ENCODE measurements at regions not wholly inside any gene's neighbourhood (a gene's known extent, or its start where the extent isn't known, plus 50 kb on each side); places are given as distances from the start of the nearest gene placed in this dataset.

DNA sequence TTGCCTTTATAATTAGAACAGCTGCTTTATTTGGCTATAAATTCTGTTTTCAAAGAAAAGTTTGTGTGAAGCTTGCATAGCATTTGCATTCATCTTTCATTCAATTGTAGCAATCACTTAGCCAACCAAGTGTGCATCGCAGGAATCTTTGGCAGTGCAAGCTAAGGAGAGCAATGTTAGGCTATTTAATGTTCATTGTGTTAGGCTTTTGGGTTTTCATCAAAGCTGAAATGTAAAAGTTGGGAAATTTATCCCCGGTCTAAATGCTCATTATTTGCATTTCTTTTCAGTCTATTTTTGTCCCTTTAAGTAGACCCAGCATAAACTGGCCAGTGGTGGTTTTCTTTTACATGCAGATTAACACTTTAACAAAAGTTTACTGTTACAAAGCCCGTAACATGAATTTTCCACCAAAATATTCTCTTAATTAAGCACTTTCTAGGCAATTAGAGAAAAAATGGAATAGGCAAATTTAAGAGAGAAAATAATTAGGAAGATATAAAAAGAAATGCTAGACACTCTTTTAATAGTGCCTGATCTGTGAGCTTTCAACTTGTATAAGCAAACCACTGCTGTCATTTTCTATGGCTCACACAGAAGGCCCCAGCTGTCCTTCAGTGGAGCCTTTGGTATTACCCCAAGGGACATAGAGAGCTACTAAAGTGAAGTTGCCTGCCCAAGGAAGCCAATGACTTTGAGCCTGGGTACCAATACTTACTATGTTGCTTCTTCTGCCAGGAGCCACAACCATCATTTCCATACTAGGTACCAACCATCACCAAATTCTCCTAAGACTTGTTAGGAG is 898.9 kb upstream of the SEL1L start:
- TF ChIP-seq, protein P1, sequence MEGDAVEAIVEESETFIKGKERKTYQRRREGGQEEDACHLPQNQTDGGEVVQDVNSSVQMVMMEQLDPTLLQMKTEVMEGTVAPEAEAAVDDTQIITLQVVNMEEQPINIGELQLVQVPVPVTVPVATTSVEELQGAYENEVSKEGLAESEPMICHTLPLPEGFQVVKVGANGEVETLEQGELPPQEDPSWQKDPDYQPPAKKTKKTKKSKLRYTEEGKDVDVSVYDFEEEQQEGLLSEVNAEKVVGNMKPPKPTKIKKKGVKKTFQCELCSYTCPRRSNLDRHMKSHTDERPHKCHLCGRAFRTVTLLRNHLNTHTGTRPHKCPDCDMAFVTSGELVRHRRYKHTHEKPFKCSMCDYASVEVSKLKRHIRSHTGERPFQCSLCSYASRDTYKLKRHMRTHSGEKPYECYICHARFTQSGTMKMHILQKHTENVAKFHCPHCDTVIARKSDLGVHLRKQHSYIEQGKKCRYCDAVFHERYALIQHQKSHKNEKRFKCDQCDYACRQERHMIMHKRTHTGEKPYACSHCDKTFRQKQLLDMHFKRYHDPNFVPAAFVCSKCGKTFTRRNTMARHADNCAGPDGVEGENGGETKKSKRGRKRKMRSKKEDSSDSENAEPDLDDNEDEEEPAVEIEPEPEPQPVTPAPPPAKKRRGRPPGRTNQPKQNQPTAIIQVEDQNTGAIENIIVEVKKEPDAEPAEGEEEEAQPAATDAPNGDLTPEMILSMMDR (IDR thresholded peaks at IDR 0.05), result no peak
- TF ChIP-seq POLR2A (IDR thresholded peaks at IDR 0.05), result no peak
- no peak for TF ChIP-seq POLR2AphosphoS5 (IDR thresholded peaks at IDR 0.05)
